MM.1S (cell line): ENCODE measurements at regions not wholly inside any gene's neighbourhood (a gene's known extent, or its start where the extent isn't known, plus 50 kb on each side); places are given as distances from the start of the nearest gene placed in this dataset.

Experiments used
- CTCF ChIP-seq: fragments of 300-600 bp; sonication (generic); IDR thresholded peaks from 2 replicates; pipeline ENCODE4 v1.5.1; 2016; ENCODE audit warnings: antibody characterized with exemption, low read length, mixed read lengths
- EZH2 ChIP-seq: fragments of 300-600 bp; sonication (generic); optimal IDR thresholded peaks from 2 replicates; pipeline ENCODE3; 2017; ENCODE audit warnings: low read depth, mild to moderate bottlenecking, antibody characterized with exemption, low read length, mixed read lengths
- EZH2phosphoT487 ChIP-seq: fragments of 300-600 bp; sonication (generic); IDR thresholded peaks from 2 replicates; pipeline ENCODE4 v1.6.1; 2018; ENCODE audit warnings: antibody characterized with exemption, low read length

GRCh38 chr6:47094241-47094925 is 52.3 kb upstream of the ADGRF1 start:
- TF ChIP-seq CTCF (no peak), EZH2 (no peak), EZH2phosphoT487 (no peak)
